ENCODE measurements at regions not wholly inside any gene's neighbourhood (a gene's known extent, or its start where the extent isn't known, plus 50 kb on each side); places are given as distances from the start of the nearest gene placed in this dataset.

- no peak for TF ChIP-seq POLR2A (IDR thresholded peaks at IDR 0.05; ENCODE audit: low read length)
- TF ChIP-seq GATA1 (IDR thresholded peaks at IDR 0.05; ENCODE audit: low read depth, low read length), result no peak
Observed at GRCh38 chr15:94077938-94078337, 153.4 kb upstream of the MCTP2 start.

Measured in erythroblast (primary cell).